WTC11 (cell line): ENCODE measurements at regions not wholly inside any gene's neighbourhood (a gene's known extent, or its start where the extent isn't known, plus 50 kb on each side); places are given as distances from the start of the nearest gene placed in this dataset.

Source experiments
- ATAC-seq: fragments of 200-7000 bp; cut with Tn5 transposase; 2 replicates; pipeline ENCODE4 v1.10.0; 2021; ENCODE audit warnings: mild to moderate bottlenecking, moderate library complexity
- CTCF ChIA-PET: fragments of 300-600 bp; sonication (Branson Sonifier 250); formaldehyde crosslinking; loops from one replicate; lab custom pipeline; 2021; ENCODE audit warnings: antibody characterized with exemption; lab: Charles Lee
- POLR2A ChIA-PET: fragments of 350-600 bp; sonication (Branson Sonifier 250); formaldehyde crosslinking; loops from one replicate; lab custom pipeline; 2021; ENCODE audit warnings: antibody characterized with exemption; lab: Charles Lee
- DNase-seq: peaks from one replicate; pipeline ENCODE4 v3.0.0; 2021; ENCODE audit warnings: low spot score
- H3K27ac Mint-ChIP-seq: 2 replicates; pipeline ENCODE4 v1.8.0; 2021; ENCODE audit warnings: mixed read lengths
- H3K27me3 Mint-ChIP-seq: 2 replicates; pipeline ENCODE4 v1.8.0; 2021; ENCODE audit warnings: low read depth, mild to moderate bottlenecking, moderate library complexity, mixed read lengths
- H3K36me3 Mint-ChIP-seq: 2 replicates; pipeline ENCODE4 v1.8.0; 2021; ENCODE audit warnings: mixed read lengths
- H3K4me1 Mint-ChIP-seq: 2 replicates; pipeline ENCODE4 v1.8.0; 2022; ENCODE audit warnings: mixed read lengths
- H3K4me3 Mint-ChIP-seq: 2 replicates; pipeline ENCODE4 v1.8.0; 2021; ENCODE audit warnings: mild to moderate bottlenecking, moderate library complexity, mixed read lengths
- H3K9me3 Mint-ChIP-seq: 2 replicates; pipeline ENCODE4 v1.8.0; 2021; ENCODE audit warnings: mixed read lengths
- ATF6 ChIP-seq: sonication (generic); formaldehyde crosslinking; IDR thresholded peaks from 2 replicates; pipeline ENCODE4 v1.8.1; 2023; ENCODE audit warnings: mild to moderate bottlenecking, missing genetic modification reagents
- E2F1 ChIP-seq: sonication (generic); formaldehyde crosslinking; IDR thresholded peaks from 2 replicates; pipeline ENCODE4 v1.8.0; 2022; ENCODE audit warnings: mild to moderate bottlenecking, missing genetic modification reagents
- ETV6 ChIP-seq: sonication (generic); formaldehyde crosslinking; IDR thresholded peaks from 2 replicates; pipeline ENCODE4 v1.8.1; 2022; ENCODE audit warnings: mild to moderate bottlenecking, missing genetic modification reagents
- GRHL2 ChIP-seq: fragments of 250-450 bp; sonication (Bioruptor Pico); IDR thresholded peaks from 2 replicates; pipeline ENCODE4 v1.8.0; 2022; ENCODE audit warnings: mild to moderate bottlenecking, moderate library complexity; ENCODE audit not compliant: insufficient replicate concordance, severe bottlenecking
- NFATC4 ChIP-seq: fragments of 250-450 bp; sonication (Bioruptor Pico); IDR thresholded peaks from 2 replicates; pipeline ENCODE4 v1.9.0; 2021; ENCODE audit warnings: mild to moderate bottlenecking
- NFYB ChIP-seq: sonication (generic); formaldehyde crosslinking; conservative IDR thresholded peaks from 2 replicates; pipeline ENCODE4 v1.8.0; 2022; ENCODE audit warnings: low read depth, missing genetic modification reagents
- PRDM15 ChIP-seq: sonication (generic); formaldehyde crosslinking; IDR thresholded peaks from 2 replicates; pipeline ENCODE4 v1.8.0; 2022; ENCODE audit warnings: missing genetic modification reagents
- RELA ChIP-seq: sonication (generic); formaldehyde crosslinking; IDR thresholded peaks from 2 replicates; pipeline ENCODE4 v1.8.1; 2022; ENCODE audit warnings: missing genetic modification reagents, mild to moderate bottlenecking, borderline replicate concordance
- SMAD4 ChIP-seq: sonication (generic); formaldehyde crosslinking; IDR thresholded peaks from 2 replicates; pipeline ENCODE4 v1.8.0; 2022; ENCODE audit warnings: mild to moderate bottlenecking, missing genetic modification reagents
- SP1 ChIP-seq: sonication (generic); formaldehyde crosslinking; conservative IDR thresholded peaks from 2 replicates; pipeline ENCODE4 v1.8.1; 2022; ENCODE audit warnings: missing genetic modification reagents
- TCF7 ChIP-seq: sonication (generic); formaldehyde crosslinking; IDR thresholded peaks from 2 replicates; pipeline ENCODE4 v1.8.0; 2022; ENCODE audit warnings: mild to moderate bottlenecking, low read depth, missing genetic modification reagents, moderate library complexity
- TEAD1 ChIP-seq: sonication (generic); formaldehyde crosslinking; IDR thresholded peaks from 2 replicates; pipeline ENCODE4 v1.8.0; 2022; ENCODE audit warnings: mild to moderate bottlenecking, missing genetic modification reagents
- USF1 ChIP-seq: sonication (generic); formaldehyde crosslinking; IDR thresholded peaks from 2 replicates; pipeline ENCODE4 v1.8.0; 2022; ENCODE audit warnings: mild to moderate bottlenecking, missing genetic modification reagents
- ZNF423 ChIP-seq: fragments of 250-450 bp; sonication (Bioruptor Pico); IDR thresholded peaks from 2 replicates; pipeline ENCODE4 v2.1.2; 2022; ENCODE audit warnings: mild to moderate bottlenecking, moderate library complexity
- TF ChIP-seq, protein P1 (sequence below): sonication (generic); formaldehyde crosslinking; IDR thresholded peaks from 2 replicates; pipeline ENCODE4 v1.8.0; 2022; ENCODE audit warnings: mild to moderate bottlenecking, missing genetic modification reagents
- TF ChIP-seq, protein P2 (sequence below): fragments of 250-450 bp; sonication (Bioruptor Pico); IDR thresholded peaks from 2 replicates; pipeline ENCODE4 v1.8.0; 2021; ENCODE audit warnings: mild to moderate bottlenecking

- TF ChIP-seq, protein P1, sequence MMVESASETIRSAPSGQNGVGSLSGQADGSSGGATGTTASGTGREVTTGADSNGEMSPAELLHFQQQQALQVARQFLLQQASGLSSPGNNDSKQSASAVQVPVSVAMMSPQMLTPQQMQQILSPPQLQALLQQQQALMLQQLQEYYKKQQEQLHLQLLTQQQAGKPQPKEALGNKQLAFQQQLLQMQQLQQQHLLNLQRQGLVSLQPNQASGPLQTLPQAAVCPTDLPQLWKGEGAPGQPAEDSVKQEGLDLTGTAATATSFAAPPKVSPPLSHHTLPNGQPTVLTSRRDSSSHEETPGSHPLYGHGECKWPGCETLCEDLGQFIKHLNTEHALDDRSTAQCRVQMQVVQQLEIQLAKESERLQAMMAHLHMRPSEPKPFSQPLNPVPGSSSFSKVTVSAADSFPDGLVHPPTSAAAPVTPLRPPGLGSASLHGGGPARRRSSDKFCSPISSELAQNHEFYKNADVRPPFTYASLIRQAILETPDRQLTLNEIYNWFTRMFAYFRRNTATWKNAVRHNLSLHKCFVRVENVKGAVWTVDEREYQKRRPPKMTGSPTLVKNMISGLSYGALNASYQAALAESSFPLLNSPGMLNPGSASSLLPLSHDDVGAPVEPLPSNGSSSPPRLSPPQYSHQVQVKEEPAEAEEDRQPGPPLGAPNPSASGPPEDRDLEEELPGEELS (CRISPR knock-in tag): no peak
Observed at GRCh38 chr10:80794994-80795393, 257.3 kb downstream of the SH2D4B start (continued).

DNA sequence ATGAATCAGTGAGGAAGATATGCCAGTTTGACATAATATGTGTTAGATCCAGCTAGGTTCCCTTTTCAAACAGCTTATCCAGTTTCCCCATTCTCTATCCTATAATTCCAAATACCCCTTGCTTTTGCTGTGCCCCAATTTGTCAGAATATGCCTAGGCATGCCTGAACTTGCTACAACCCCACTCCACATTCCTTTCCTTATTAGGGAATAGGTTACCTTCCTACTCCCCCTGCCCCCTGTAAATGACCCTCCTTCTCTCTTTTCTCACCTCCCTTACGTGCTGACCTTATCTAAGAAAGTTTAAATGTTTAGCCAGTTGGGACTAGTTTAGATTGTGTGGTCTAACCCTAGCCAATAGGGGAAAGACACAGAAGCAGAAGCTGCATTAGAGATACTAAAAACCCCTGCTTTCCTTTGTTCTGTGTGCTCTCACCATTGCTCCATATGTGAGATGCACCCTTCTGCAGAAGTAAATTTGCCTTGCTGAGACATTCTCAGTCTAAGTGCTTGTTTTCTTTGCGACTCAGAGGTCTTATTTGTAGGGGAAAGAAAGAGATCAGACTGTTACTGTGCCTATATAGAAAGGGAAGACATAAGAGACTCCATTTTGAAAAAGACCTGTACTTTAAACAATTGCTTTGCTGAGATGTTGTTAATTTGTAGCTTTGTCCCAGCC is 267.8 kb downstream of the SH2D4B start:
- DNase-seq: no peak
- peaks cover 28% of the 10 kb centered on the region for H3K36me3 Mint-ChIP-seq
- H3K4me1 Mint-ChIP-seq: 0 out of 2 replicates have a peak, but pooled peaks cover 4% of the 10 kb centered on the region
- peaks cover 24% of the 10 kb centered on the region for H3K9me3 Mint-ChIP-seq
- ChIA-PET POLR2A (no interaction called here), CTCF (no interaction called here)
- no peak overlapping the region for H3K27ac Mint-ChIP-seq
- ATAC-seq: peak; percentile 66
- no peak for TF ChIP-seq TCF7 (CRISPR knock-in tag)
- H3K27me3 Mint-ChIP-seq: no peaks in the 10 kb centered on the region
- H3K4me3 Mint-ChIP-seq: no peak overlapping the region

- ChIA-PET CTCF (no interaction called here), POLR2A (no interaction called here)
- Mint-ChIP-seq H3K4me1 (no peaks in the 10 kb centered on the region), H3K9me3 (peaks cover 27% of the 10 kb centered on the region), H3K4me3 (no peak overlapping the region), H3K27me3 (no peaks in the 10 kb centered on the region), H3K36me3 (peaks cover 10% of the 10 kb centered on the region; the same call in 1 of the 2 replicates), H3K27ac (no peak overlapping the region)
- no peak for DNase-seq
- no peak for TF ChIP-seq ATF6 (CRISPR knock-in tag)
- no peak for TF ChIP-seq TEAD1 (CRISPR knock-in tag)
- TF ChIP-seq ZNF423: no peak
- TF ChIP-seq SP1: no peak
- no peak for TF ChIP-seq USF1 (CRISPR knock-in tag)
- TF ChIP-seq ETV6 (CRISPR knock-in tag): no peak
- TF ChIP-seq E2F1 (CRISPR knock-in tag): no peak
- no peak for TF ChIP-seq GRHL2 (CRISPR knock-in tag)
- TF ChIP-seq NFATC4 (CRISPR knock-in tag): no peak
- no peak for ATAC-seq
Observed at GRCh38 chr10:80814147-80814652, 276.5 kb downstream of the SH2D4B start.

GRCh38 chr10:80829151-80829550 is 291.4 kb downstream of the SH2D4B start:
- H3K4me3 Mint-ChIP-seq: no peak overlapping the region
- CTCF ChIA-PET: interaction anchor here (1.2 to 1.3 kb wide), 2 partner anchors 66 to 95 kb away, joined by 3 read pairs; no protein-coding TSS in a partner anchor

More at GRCh38 chr10:80829151-80829550, 291.4 kb downstream of the SH2D4B start:
- Mint-ChIP-seq H3K4me1 (peaks cover 3% of the 10 kb centered on the region), H3K27me3 (peaks cover 3% of the 10 kb centered on the region; the same call in 1 of the 2 replicates), H3K36me3 (peaks cover 13% of the 10 kb centered on the region), H3K27ac (no peak overlapping the region), H3K9me3 (peaks cover 18% of the 10 kb centered on the region)
- TF ChIP-seq SMAD4 (CRISPR knock-in tag) (no peak), RELA (CRISPR knock-in tag) (no peak), PRDM15 (CRISPR knock-in tag) (no peak), NFYB (no peak), GRHL2 (CRISPR knock-in tag) (no peak)
- TF ChIP-seq, protein P2, sequence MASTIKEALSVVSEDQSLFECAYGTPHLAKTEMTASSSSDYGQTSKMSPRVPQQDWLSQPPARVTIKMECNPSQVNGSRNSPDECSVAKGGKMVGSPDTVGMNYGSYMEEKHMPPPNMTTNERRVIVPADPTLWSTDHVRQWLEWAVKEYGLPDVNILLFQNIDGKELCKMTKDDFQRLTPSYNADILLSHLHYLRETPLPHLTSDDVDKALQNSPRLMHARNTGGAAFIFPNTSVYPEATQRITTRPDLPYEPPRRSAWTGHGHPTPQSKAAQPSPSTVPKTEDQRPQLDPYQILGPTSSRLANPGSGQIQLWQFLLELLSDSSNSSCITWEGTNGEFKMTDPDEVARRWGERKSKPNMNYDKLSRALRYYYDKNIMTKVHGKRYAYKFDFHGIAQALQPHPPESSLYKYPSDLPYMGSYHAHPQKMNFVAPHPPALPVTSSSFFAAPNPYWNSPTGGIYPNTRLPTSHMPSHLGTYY (CRISPR knock-in tag): no peak
- POLR2A ChIA-PET: no interaction called here
- no peak for DNase-seq
- ATAC-seq: no peak
